NCI-H510A treated with DMSO at 0.1 percent for 48 hours (cell line): ENCODE measurements at regions not wholly inside any gene's neighbourhood (a gene's known extent, or its start where the extent isn't known, plus 50 kb on each side); places are given as distances from the start of the nearest gene placed in this dataset.
"Not testable (repeated sequence)": the region's sequence is repeated elsewhere in the genome, so short reads cannot be mapped to it uniquely, and the experiment has no call there.

ENCODE experiments used
- DNase-seq: peaks from one replicate; lab custom pipeline; 2025; lab: John Stamatoyannopoulos, UW

DNA sequence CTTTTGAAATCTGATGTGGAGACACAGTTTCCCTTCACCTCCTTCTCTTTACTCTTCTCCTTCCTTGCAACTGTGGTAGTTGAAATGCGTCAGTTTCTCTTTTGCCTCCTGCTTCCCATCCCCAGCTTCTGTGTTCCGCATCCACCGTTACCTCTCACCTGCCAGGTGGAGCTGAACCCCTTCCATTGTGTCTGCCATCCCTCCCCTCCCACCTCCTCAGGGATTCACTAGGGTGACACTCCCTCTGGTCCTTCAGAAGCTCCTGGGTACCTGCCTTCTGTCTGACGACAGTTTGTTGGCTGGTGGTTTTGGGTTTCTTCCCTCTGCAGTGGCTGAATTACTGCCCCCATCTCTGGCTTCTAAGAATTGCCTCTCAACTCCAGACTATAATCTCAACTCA lies 132.1 kb downstream of the SLC24A2 start:
- DNase-seq: no peak

DNA sequence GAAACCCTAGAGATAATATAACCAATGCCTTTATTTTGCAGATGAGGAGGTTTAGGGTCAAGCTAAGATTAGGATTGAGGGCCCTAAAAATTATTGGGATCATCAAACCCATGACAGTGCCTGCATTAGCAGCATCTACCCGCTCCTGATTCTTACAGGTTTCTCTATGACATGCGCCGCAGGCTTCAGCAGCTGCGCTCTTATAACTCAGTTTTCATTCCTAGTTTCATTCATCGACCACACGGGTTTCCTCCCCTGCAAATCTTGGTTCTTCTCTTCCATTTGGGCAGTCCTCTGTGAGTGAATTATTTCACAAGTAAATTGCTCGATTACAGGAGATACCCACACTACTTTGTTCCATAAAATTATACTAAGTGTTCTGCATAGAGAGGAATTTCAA lies 137.2 kb downstream of the SLC24A2 start:
- no peak for DNase-seq

GRCh38 chr9:19650312-19650711 lies 138.5 kb downstream of the SLC24A2 start:
- no peak for DNase-seq

DNA sequence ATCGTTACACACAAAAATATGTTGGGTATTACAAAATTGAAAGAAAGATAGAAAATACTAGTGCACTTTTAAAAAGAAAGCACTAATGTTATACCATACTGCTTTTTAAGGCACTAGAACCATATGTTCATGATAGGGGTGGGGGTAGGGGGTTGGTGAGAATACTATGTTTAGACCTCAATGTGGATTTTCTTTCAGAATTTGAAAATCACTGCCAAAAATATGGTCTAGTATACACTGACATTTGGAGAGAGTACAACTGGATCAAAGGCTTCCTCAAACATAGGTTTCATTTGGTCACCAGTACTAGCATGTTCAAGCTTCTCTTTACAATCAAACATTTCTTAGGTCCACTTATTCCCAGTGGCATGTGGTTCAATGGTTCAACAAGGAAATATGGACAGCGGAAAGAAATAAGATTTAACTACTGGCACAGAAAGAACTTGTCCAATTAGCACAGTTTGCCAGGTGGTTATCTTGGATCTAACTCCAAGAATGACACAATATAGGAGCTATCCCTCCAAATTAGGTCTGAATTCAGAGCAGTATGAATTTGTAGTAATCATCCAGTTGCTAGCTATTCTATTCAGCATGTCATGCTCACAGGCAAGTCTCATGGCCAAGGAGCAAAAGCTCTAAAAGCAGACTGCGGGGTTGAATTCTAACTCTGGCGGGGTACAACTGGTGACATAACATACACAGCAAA lies 139.3 kb downstream of the SLC24A2 start:
- no peak for DNase-seq

DNA sequence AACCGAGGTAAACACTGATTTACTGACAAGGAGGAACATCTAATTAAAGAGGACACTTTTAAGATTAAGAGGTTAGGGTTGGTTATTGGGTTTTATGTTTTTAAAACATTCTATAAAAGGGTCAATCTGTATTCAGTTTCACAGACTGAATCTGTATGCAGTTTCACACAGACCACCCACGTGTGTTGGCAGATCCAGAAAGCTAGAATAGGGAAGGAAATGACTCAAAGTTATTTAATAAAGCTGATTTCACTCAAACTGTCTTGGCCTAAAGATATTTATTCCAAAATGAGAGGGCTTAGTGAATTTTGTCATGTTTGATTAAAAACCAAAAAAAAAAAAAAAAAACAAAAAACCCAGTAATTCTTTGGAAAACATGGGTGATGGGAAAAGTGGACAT lies 140.2 kb downstream of the SLC24A2 start:
- DNase-seq: no peak

GRCh38 chr9:19643875-19644274 lies 145.0 kb downstream of the SLC24A2 start:
- no peak for DNase-seq

DNA sequence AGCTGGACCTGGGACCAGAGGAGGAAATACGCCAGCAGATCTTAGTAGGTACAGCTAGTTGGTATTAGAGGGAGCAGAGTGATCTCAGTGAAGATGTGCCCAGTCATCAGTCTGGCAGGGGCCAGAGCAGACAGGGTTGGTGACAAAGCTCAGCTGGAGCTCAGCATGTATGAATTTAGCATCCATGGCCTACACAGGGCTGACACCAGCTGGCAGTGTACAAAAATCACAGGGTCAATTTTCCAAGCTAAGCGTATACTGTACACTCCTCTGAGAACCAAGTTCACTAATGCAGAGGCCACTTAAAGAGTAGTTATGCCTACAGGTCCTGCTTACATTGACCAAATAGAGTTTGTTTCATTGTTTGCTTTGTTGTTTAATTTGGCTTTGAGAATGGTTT lies 146.6 kb downstream of the SLC24A2 start:
- no peak for DNase-seq

GRCh38 chr9:19641046-19641445 lies 147.8 kb downstream of the SLC24A2 start:
- DNase-seq: no peak

DNA sequence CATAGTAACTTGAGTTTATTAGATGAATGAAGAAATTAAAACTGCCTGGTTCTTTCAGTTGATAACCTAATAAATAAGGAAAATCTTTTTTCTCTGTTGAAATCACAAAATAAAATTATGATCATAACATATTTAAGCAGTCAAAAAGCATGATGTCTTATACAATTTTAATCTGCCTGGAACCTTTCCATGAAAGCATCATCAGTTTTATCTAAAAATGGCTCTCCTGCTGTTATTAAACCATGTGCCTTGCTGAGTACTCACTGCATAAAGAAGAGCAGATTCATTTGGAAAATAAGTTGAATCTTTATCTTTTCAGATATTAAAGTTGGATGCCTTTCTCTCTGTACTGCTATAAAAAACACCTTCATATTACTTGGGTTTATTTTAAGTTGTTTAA lies 148.8 kb downstream of the SLC24A2 start:
- DNase-seq: no peak

DNA sequence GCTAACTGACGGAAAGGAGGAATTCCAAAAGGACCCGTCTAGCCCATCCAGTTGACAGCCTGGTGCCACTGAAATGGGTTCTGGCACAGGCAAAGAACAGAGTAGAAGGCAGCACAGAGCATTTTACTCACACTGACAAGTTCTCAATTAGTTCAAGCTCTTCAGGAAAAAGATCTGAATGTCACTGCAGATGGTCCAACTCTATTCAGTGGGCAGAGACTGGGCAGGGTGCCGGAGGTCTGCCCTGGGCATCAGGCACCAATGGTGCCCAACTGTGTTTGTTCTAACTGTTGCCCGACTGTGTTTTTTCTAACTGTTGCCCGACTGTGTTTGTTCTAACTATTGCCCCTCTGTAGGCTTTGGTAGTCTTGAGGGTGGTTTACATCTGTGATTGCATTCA lies 151.8 kb downstream of the SLC24A2 start:
- DNase-seq: no peak

GRCh38 chr9:19634881-19635280 lies 154.0 kb downstream of the SLC24A2 start:
- no peak for DNase-seq

- DNase-seq: no peak
These were observed 157.7 kb downstream of the SLC24A2 start for GRCh38 chr9:19631181-19631580.

DNA sequence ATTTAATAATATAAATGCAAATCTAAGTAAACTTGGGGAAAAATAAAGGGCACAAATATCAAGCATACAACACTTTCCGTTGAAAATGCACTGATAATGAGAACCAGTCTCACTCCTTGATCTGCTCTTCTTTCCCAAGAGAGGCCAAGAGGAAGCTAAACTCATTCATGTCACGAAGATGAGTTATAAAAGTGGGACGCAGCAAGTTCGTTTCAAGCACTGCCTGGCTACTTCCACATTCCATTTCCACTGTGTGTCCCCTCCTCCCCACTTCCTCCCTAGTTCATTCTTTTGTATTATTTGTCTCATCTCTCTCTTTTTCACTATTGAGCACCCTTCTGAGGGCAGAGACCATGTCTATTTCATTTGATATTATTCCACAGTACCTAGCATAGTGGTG lies 158.1 kb downstream of the SLC24A2 start:
- DNase-seq: no peak

DNA sequence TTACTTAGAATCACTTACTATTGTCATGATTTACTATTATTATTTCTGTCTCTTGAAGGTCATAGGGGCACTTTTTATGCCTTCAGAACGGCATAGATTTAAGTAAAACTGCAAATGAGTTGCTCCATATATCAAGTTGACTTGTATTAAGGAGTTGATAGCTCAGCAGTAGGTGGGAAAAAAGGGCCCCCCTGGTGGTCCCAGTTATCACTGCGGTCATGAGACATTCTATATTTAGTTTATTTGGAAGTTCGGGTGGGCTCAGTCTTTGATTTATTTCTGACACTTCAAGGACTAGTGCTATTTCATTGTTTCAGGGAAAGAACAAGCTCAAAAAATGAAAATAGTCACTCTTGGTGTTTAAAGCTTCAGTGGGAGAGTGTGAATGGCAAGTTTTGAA lies 159.3 kb downstream of the SLC24A2 start:
- DNase-seq: no peak

DNA sequence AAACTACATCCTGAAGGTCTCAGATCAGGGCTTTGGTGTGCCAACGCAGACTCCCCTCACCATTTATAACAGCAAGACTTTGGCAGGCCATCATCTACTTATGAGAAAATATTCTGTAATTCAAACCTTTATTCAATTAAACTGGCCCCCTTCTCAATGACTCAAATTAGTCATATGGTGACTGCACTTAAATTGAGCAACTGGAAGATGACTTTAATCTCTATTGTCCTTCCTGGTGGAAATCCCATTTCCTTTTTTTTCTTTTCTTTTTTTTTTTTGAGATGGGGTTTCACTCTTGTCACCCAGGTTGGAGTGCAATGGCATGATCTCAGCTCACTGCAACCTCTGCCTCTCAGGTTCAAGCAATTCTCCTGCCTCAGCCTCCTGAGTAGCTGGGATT lies 163.4 kb downstream of the SLC24A2 start:
- DNase-seq: not testable (repeated sequence)

DNA sequence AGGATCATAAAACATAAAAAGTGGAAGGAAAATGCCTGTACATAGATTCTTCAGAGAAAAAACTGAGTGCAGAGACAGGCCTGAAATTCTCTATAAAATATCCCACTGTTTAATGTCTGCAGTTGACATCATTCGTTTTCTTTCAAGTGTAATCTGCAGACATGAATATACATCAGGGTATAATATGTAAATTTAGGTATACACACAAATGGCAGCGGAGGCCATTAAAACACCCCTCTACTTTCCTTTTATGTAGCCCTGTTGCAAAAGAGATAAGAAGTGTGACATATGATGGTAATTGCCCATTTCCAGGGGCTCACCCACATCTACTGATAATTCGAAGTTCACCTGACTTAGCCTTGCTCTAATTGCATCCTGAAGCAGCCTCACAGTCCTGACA lies 164.3 kb downstream of the SLC24A2 start:
- no peak for DNase-seq

DNA sequence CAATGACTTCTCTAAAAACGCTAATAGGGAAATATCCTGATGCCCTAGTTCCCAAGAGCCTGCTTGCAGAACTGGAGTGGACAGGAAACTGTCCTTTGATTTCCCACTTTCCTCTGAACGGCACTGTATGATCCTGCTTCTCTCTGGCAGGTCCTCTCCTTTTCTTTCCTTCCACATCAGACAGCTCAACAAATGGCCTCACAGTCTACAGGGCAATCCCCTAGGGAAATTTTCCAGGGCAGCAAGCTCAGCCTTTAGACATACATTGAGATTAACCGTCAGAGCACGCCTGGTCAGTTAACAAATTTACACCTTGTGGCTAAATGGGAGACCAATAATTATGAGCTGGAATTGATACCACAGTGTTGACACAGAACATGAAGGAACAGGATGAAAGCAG lies 164.9 kb downstream of the SLC24A2 start:
- DNase-seq: no peak

- no peak for DNase-seq
These were observed 168.5 kb downstream of the SLC24A2 start for GRCh38 chr9:19620326-19620725.

- no peak for DNase-seq
These were observed 169.6 kb downstream of the SLC24A2 start for GRCh38 chr9:19619221-19619620.

- DNase-seq: no peak
These were observed 170.0 kb downstream of the SLC24A2 start for GRCh38 chr9:19618816-19619215.

GRCh38 chr9:19615036-19615624 lies 173.7 kb downstream of the SLC24A2 start:
- no peak for DNase-seq

GRCh38 chr9:19614294-19614693 lies 174.5 kb downstream of the SLC24A2 start:
- DNase-seq: no peak

GRCh38 chr9:19600538-19600937 lies 188.3 kb downstream of the SLC24A2 start:
- no peak for DNase-seq

- no peak for DNase-seq
These were observed 189.9 kb downstream of the ACER2 start for GRCh38 chr9:19598722-19599121.
